ENCODE measurements at regions not wholly inside any gene's neighbourhood (a gene's known extent, or its start where the extent isn't known, plus 50 kb on each side); places are given as distances from the start of the nearest gene placed in this dataset.

- TF ChIP-seq CTCF (IDR thresholded peaks at IDR 0.05): no peak
- TF ChIP-seq EZH2 (IDR thresholded peaks at IDR 0.05; ENCODE audit: borderline replicate concordance, insufficient read depth, low read depth, low read length, poor library complexity, severe bottlenecking): no peak
Observed at GRCh38 chr7:41069635-41070034, 633.3 kb downstream of the INHBA start.
